ENCODE measurements at regions not wholly inside any gene's neighbourhood (a gene's known extent, or its start where the extent isn't known, plus 50 kb on each side); places are given as distances from the start of the nearest gene placed in this dataset.

DNA sequence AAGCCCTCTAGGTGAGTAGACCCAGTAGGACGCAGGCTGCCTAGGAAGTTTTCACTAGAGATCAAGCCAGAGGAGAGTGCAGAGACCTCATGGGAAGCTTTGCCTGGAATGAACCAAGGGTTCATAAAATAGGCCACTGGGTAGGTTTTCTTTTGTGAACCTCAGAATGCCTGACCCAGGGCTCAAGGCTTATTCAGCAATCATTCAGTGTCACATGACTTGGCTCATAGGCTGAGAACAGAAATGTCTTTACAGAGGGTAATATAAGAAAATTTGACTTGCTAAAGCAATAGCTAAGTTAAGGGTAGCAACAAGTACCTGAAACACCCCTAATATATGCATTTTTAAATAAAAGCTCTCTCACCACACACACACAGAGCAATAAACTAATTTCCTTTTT lies 132.6 kb downstream of the RAB38 start:
- TF ChIP-seq POLR2A (IDR thresholded peaks at IDR 0.05) (no peak), CTCF (IDR thresholded peaks at IDR 0.05) (no peak)
- WGBS, 2 donors: 89 to 100% methylated on average over 1 of the region's 1 CpG
- H3K4me3 ChIP-seq (ENCODE audit: low read depth, poor library complexity, severe bottlenecking): no peak overlapping the region
- intact Hi-C loops (cut with DNase I; ENCODE audit: low total_unique reads): no loop called here
- no peak for DNase-seq (ENCODE audit: low spot score in 2 of 2)

DNA sequence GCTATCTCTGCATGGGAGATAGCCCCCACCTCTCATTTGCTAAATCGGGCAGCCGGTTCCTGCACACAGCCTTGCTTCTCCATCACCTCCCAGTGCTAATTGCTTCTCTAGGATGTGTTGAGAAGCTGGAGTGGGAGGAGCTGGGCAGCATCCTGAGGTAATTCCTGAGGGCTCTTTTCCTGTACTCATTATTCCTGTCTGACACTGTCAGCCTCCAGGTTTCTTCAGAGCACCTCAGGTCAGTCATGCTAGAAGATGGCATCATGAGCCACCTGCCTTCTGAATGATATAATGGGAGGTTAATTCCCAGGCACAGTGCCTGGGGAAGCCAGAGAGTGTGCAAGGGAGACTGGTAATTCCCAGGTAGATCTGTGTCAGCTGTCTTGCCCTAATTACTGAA lies 133.0 kb downstream of the RAB38 start:
- intact Hi-C loops (cut with DNase I; ENCODE audit: low total_unique reads): no loop called here
- TF ChIP-seq CTCF (IDR thresholded peaks at IDR 0.05) (no peak), POLR2A (IDR thresholded peaks at IDR 0.05) (no peak)
- no peak overlapping the region for H3K4me3 ChIP-seq (ENCODE audit: low read depth, poor library complexity, severe bottlenecking)
- WGBS, 2 donors: 91 to 93% methylated on average over 2 of the region's 2 CpGs
- DNase-seq (ENCODE audit: low spot score in 2 of 2): no peak

- intact Hi-C loops (cut with DNase I; ENCODE audit: low total_unique reads): no loop called here
- TF ChIP-seq CTCF (IDR thresholded peaks at IDR 0.05): no peak
- 94% methylated on average over 2 of the region's 2 CpGs for WGBS, 2 donors
- H3K4me3 ChIP-seq (ENCODE audit: low read depth, poor library complexity, severe bottlenecking): no peak overlapping the region
- no peak for DNase-seq (ENCODE audit: low spot score in 2 of 2)
These were observed 133.6 kb downstream of the RAB38 start for GRCh38 chr11:88041679-88042078.

DNA sequence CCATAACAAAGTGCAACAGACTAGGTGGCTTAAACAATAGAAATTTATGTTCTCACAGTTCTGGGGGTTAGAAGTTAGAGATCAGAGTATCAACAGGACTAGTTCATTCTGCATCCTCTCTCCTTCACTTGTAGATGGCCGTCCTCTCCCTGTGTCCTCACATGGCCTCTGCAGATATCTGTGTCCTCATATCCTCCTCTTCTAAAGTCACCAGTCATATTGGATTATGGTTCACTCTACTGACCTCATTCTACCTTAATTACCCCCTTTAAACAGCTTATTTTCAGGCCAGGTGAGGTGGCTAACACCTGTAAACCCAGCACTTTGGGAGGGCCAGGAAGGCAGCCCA lies 135.1 kb downstream of the RAB38 start:
- intact Hi-C loops (cut with DNase I; ENCODE audit: low total_unique reads): no loop called here
- TF ChIP-seq CTCF (IDR thresholded peaks at IDR 0.05) (no peak), POLR2A (IDR thresholded peaks at IDR 0.05) (no peak)
- 90 to 92% methylated on average over 1 of the region's 1 CpG for WGBS, 2 donors
- no peak for DNase-seq (ENCODE audit: low spot score in 2 of 2)
- no peak overlapping the region for H3K4me3 ChIP-seq (ENCODE audit: low read depth, poor library complexity, severe bottlenecking)

GRCh38 chr11:88039476-88040147 lies 135.6 kb downstream of the RAB38 start:
- DNase-seq (ENCODE audit: low spot score in 2 of 2): no peak
- 82 to 88% methylated on average over 2 of the region's 2 CpGs for WGBS, 2 donors
- TF ChIP-seq CTCF (IDR thresholded peaks at IDR 0.05) (no peak), POLR2A (IDR thresholded peaks at IDR 0.05) (no peak)
- no peak overlapping the region for H3K4me3 ChIP-seq (ENCODE audit: low read depth, poor library complexity, severe bottlenecking)
- intact Hi-C loops (cut with DNase I; ENCODE audit: low total_unique reads): no loop called here

DNA sequence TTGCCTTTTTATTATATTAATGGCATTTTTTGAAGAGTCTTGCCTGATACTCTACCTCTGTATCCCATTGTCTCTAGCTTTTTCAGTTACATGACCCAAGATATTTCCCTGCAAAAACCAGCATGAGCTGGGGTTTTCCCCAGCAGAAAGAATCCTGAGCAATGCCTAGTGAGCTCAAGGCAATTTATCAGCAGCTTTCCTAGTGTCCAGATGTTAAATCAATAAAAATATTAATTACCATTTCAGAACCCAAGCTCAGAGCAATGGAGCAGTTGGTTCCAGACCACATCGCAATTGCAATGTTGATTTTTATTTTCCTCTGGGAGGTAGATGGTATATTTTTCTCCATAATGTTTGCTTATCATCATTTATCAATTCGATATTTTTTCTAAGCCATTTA lies 137.2 kb downstream of the RAB38 start:
- no peak for DNase-seq (ENCODE audit: low spot score in 2 of 2)
- TF ChIP-seq POLR2A (IDR thresholded peaks at IDR 0.05) (no peak), CTCF (IDR thresholded peaks at IDR 0.05) (no peak)
- no peak overlapping the region for H3K4me3 ChIP-seq (ENCODE audit: low read depth, poor library complexity, severe bottlenecking)
- intact Hi-C loops (cut with DNase I; ENCODE audit: low total_unique reads): no loop called here
- WGBS, 2 donors: 92 to 94% methylated on average over 2 of the region's 2 CpGs

Measured in lower leg skin (tissue), 4 donors.